ENCODE measurements at regions not wholly inside any gene's neighbourhood (a gene's known extent, or its start where the extent isn't known, plus 50 kb on each side); places are given as distances from the start of the nearest gene placed in this dataset.

- H3K4me1 ChIP-seq: no peaks in the 10 kb centered on the region
- no peak for DNase-seq
- TF ChIP-seq EP300 (IDR thresholded peaks at IDR 0.05) (no peak), CTCF (IDR thresholded peaks at IDR 0.05) (no peak), POLR2A (IDR thresholded peaks at IDR 0.05) (no peak), POLR2AphosphoS5 (IDR thresholded peaks at IDR 0.05) (no peak)
- H3K4me3 ChIP-seq: no peak overlapping the region
- H3K9me3 ChIP-seq: no peaks in the 10 kb centered on the region
- no peaks in the 10 kb centered on the region for H3K36me3 ChIP-seq
- H3K27me3 ChIP-seq: no peaks in the 10 kb centered on the region
- no peak for ATAC-seq (ENCODE audit: low FRiP score in 2 of 2)
- no peak overlapping the region for H3K27ac ChIP-seq
- 66 to 84% methylated on average over 5 of the region's 5 CpGs for WGBS, 2 donors
These were observed 52.1 kb upstream of the HTATIP2 start for GRCh38 chr11:20311444-20311843.

- no peak for ATAC-seq (ENCODE audit: low FRiP score in 2 of 2)
- WGBS, 2 donors: 85 to 86% methylated on average over 11 of the region's 11 CpGs
These were observed 52.7 kb upstream of the HTATIP2 start for GRCh38 chr11:20310596-20311394.

GRCh38 chr11:20310137-20310536 is 53.4 kb upstream of the HTATIP2 start:
- Histone ChIP-seq H3K9me3 (no peaks in the 10 kb centered on the region), H3K36me3 (no peaks in the 10 kb centered on the region), H3K27ac (no peak overlapping the region), H3K4me3 (no peak overlapping the region), H3K27me3 (no peaks in the 10 kb centered on the region), H3K4me1 (no peaks in the 10 kb centered on the region)
- DNase-seq (no peak), ATAC-seq (ENCODE audit: low FRiP score in 2 of 2) (no peak)
- 58 to 60% methylated on average over 9 of the region's 9 CpGs for WGBS, 2 donors
- no peak for TF ChIP-seq CTCF (IDR thresholded peaks at IDR 0.05)
- no peak for TF ChIP-seq POLR2AphosphoS5 (IDR thresholded peaks at IDR 0.05)
- TF ChIP-seq POLR2A (IDR thresholded peaks at IDR 0.05): no peak
- no peak for TF ChIP-seq EP300 (IDR thresholded peaks at IDR 0.05)

More at GRCh38 chr11:20310596-20311394, 52.7 kb upstream of the HTATIP2 start:
- Histone ChIP-seq H3K27me3 (no peaks in the 10 kb centered on the region), H3K36me3 (no peaks in the 10 kb centered on the region), H3K27ac (no peak overlapping the region), H3K4me3 (no peak overlapping the region), H3K4me1 (no peaks in the 10 kb centered on the region), H3K9me3 (no peaks in the 10 kb centered on the region)
- no peak for DNase-seq
- TF ChIP-seq POLR2AphosphoS5 (IDR thresholded peaks at IDR 0.05): no peak
- TF ChIP-seq CTCF (IDR thresholded peaks at IDR 0.05): no peak
- no peak for TF ChIP-seq POLR2A (IDR thresholded peaks at IDR 0.05)
- no peak for TF ChIP-seq EP300 (IDR thresholded peaks at IDR 0.05)

GRCh38 chr11:20309231-20310025 is 54.1 kb upstream of the HTATIP2 start:
- DNase-seq (no peak), ATAC-seq (ENCODE audit: low FRiP score in 2 of 2) (no peak)
- no peaks in the 10 kb centered on the region for H3K4me1 ChIP-seq
- H3K4me3 ChIP-seq: no peak overlapping the region
- TF ChIP-seq EP300 (IDR thresholded peaks at IDR 0.05) (no peak), POLR2AphosphoS5 (IDR thresholded peaks at IDR 0.05) (no peak), CTCF (IDR thresholded peaks at IDR 0.05) (no peak), POLR2A (IDR thresholded peaks at IDR 0.05) (no peak)
- H3K9me3 ChIP-seq: no peaks in the 10 kb centered on the region
- no peaks in the 10 kb centered on the region for H3K27me3 ChIP-seq
- no peaks in the 10 kb centered on the region for H3K36me3 ChIP-seq
- no peak overlapping the region for H3K27ac ChIP-seq
- WGBS, 2 donors: 79 to 83% methylated on average over 5 of the region's 5 CpGs
